T-helper 1 cell treated with Interleukin-12 subunit alpha and Interleukin-12 subunit beta and Interleukin-4 antibody, amounts not matched to agents 30 μg/mL and 1 μg/mL, for 36 hours (primary cell): ENCODE measurements at regions not wholly inside any gene's neighbourhood (a gene's known extent, or its start where the extent isn't known, plus 50 kb on each side); places are given as distances from the start of the nearest gene placed in this dataset.

Experiments used
- H3K27ac Mint-ChIP-seq: one replicate; pipeline ENCODE4 v1.8.0; 2021; ENCODE audit warnings: mild to moderate bottlenecking, mixed read lengths
- H3K27me3 Mint-ChIP-seq: one replicate; pipeline ENCODE4 v1.8.0; 2021; ENCODE audit warnings: low read depth, mixed read lengths
- H3K36me3 Mint-ChIP-seq: one replicate; pipeline ENCODE4 v1.8.0; 2021; ENCODE audit warnings: low read depth, mixed read lengths
- H3K4me1 Mint-ChIP-seq: one replicate; pipeline ENCODE4 v1.8.0; 2021; ENCODE audit warnings: low read depth, mixed read lengths
- H3K4me3 Mint-ChIP-seq: one replicate; pipeline ENCODE4 v1.8.0; 2021; ENCODE audit warnings: mild to moderate bottlenecking, moderate library complexity, mixed read lengths
- H3K9me3 Mint-ChIP-seq: one replicate; pipeline ENCODE4 v1.8.0; 2021; ENCODE audit warnings: mixed read lengths

GRCh38 chr20:63123331-63123741 is 92.6 kb downstream of the YTHDF1 start:
- Mint-ChIP-seq H3K4me1 (no peaks in the 10 kb centered on the region), H3K27ac (no peak overlapping the region), H3K9me3 (no peaks in the 10 kb centered on the region), H3K36me3 (no peaks in the 10 kb centered on the region), H3K27me3 (no peaks in the 10 kb centered on the region), H3K4me3 (no peak overlapping the region)

- Mint-ChIP-seq H3K36me3 (no peaks in the 10 kb centered on the region), H3K27me3 (no peaks in the 10 kb centered on the region), H3K4me3 (no peak overlapping the region), H3K9me3 (no peaks in the 10 kb centered on the region), H3K27ac (no peak overlapping the region), H3K4me1 (no peaks in the 10 kb centered on the region)
Observed at GRCh38 chr20:63122626-63123025, 93.3 kb downstream of the YTHDF1 start.

GRCh38 chr20:63121749-63122405 is 94.1 kb downstream of the YTHDF1 start:
- Mint-ChIP-seq H3K27me3 (no peaks in the 10 kb centered on the region), H3K9me3 (no peaks in the 10 kb centered on the region), H3K27ac (no peak overlapping the region), H3K36me3 (no peaks in the 10 kb centered on the region), H3K4me1 (no peaks in the 10 kb centered on the region), H3K4me3 (no peak overlapping the region)

GRCh38 chr20:63121246-63121645 is 94.7 kb downstream of the YTHDF1 start:
- Mint-ChIP-seq H3K27me3 (peaks cover 1% of the 10 kb centered on the region), H3K9me3 (no peaks in the 10 kb centered on the region), H3K36me3 (no peaks in the 10 kb centered on the region), H3K4me3 (no peak overlapping the region), H3K4me1 (no peaks in the 10 kb centered on the region), H3K27ac (no peak overlapping the region)

- H3K9me3 Mint-ChIP-seq = no peaks in the 10 kb centered on the region
- no peak overlapping the region for H3K4me3 Mint-ChIP-seq
- peaks cover 5% of the 10 kb centered on the region for H3K27me3 Mint-ChIP-seq
- no peaks in the 10 kb centered on the region for H3K4me1 Mint-ChIP-seq
- H3K36me3 Mint-ChIP-seq = no peaks in the 10 kb centered on the region
- H3K27ac Mint-ChIP-seq = no peak overlapping the region
Observed at GRCh38 chr20:63120808-63121090, 95.2 kb downstream of the YTHDF1 start.

GRCh38 chr20:63119963-63120807 is 95.7 kb downstream of the YTHDF1 start:
- H3K27me3 Mint-ChIP-seq = peaks cover 5% of the 10 kb centered on the region
- H3K4me1 Mint-ChIP-seq = no peaks in the 10 kb centered on the region
- H3K36me3 Mint-ChIP-seq = no peaks in the 10 kb centered on the region
- no peak overlapping the region for H3K4me3 Mint-ChIP-seq
- H3K27ac Mint-ChIP-seq = no peak overlapping the region
- H3K9me3 Mint-ChIP-seq = no peaks in the 10 kb centered on the region

- peaks cover 5% of the 10 kb centered on the region for H3K27me3 Mint-ChIP-seq
- no peaks in the 10 kb centered on the region for H3K36me3 Mint-ChIP-seq
- H3K27ac Mint-ChIP-seq = no peak overlapping the region
- H3K4me3 Mint-ChIP-seq = no peak overlapping the region
- H3K4me1 Mint-ChIP-seq = no peaks in the 10 kb centered on the region
- H3K9me3 Mint-ChIP-seq = no peaks in the 10 kb centered on the region
Observed at GRCh38 chr20:63119121-63119962, 96.6 kb downstream of the YTHDF1 start.

GRCh38 chr20:63118303-63119120 is 97.4 kb downstream of the YTHDF1 start:
- Mint-ChIP-seq H3K4me1 (no peaks in the 10 kb centered on the region), H3K27me3 (peaks cover 8% of the 10 kb centered on the region), H3K27ac (no peak overlapping the region), H3K4me3 (no peak overlapping the region), H3K36me3 (no peaks in the 10 kb centered on the region), H3K9me3 (no peaks in the 10 kb centered on the region)

- Mint-ChIP-seq H3K27ac (no peak overlapping the region), H3K27me3 (peaks cover 8% of the 10 kb centered on the region), H3K4me3 (no peak overlapping the region), H3K9me3 (no peaks in the 10 kb centered on the region), H3K36me3 (no peaks in the 10 kb centered on the region), H3K4me1 (no peaks in the 10 kb centered on the region)
Observed at GRCh38 chr20:63117661-63118302, 98.1 kb downstream of the YTHDF1 start.

- H3K4me1 Mint-ChIP-seq = no peaks in the 10 kb centered on the region
- no peak overlapping the region for H3K27ac Mint-ChIP-seq
- H3K9me3 Mint-ChIP-seq = no peaks in the 10 kb centered on the region
- no peaks in the 10 kb centered on the region for H3K36me3 Mint-ChIP-seq
- H3K27me3 Mint-ChIP-seq = peaks cover 8% of the 10 kb centered on the region
- no peak overlapping the region for H3K4me3 Mint-ChIP-seq
Observed at GRCh38 chr20:63117151-63117550, 98.8 kb downstream of the YTHDF1 start.

GRCh38 chr20:63116412-63117106 is 99.4 kb downstream of the YTHDF1 start:
- Mint-ChIP-seq H3K9me3 (peaks cover 4% of the 10 kb centered on the region), H3K4me1 (no peaks in the 10 kb centered on the region), H3K4me3 (no peak overlapping the region), H3K27me3 (peaks cover 12% of the 10 kb centered on the region), H3K27ac (no peak overlapping the region), H3K36me3 (no peaks in the 10 kb centered on the region)

GRCh38 chr20:63115651-63116411 is 100.1 kb downstream of the YTHDF1 start:
- H3K27me3 Mint-ChIP-seq = peaks cover 15% of the 10 kb centered on the region
- H3K36me3 Mint-ChIP-seq = no peaks in the 10 kb centered on the region
- peaks cover 7% of the 10 kb centered on the region for H3K9me3 Mint-ChIP-seq
- H3K27ac Mint-ChIP-seq = no peak overlapping the region
- no peak overlapping the region for H3K4me3 Mint-ChIP-seq
- H3K4me1 Mint-ChIP-seq = no peaks in the 10 kb centered on the region
